HG03280 (cell line): ENCODE measurements at regions not wholly inside any gene's neighbourhood (a gene's known extent, or its start where the extent isn't known, plus 50 kb on each side); places are given as distances from the start of the nearest gene placed in this dataset.
"Not testable (repeated sequence)": the region's sequence is repeated elsewhere in the genome, so short reads cannot be mapped to it uniquely, and the experiment has no call there.

Source experiments
- ATAC-seq: cut with Tn5 transposase; IDR thresholded peaks from one replicate; pipeline ENCODE4 v1.9.1; 2021; ENCODE audit warnings: mild to moderate bottlenecking, moderate library complexity; ENCODE audit not compliant: unreplicated experiment

GRCh38 chr5:99478450-99478849 is 549.6 kb upstream of the CHD1 start:
- not testable (repeated sequence) for ATAC-seq

DNA sequence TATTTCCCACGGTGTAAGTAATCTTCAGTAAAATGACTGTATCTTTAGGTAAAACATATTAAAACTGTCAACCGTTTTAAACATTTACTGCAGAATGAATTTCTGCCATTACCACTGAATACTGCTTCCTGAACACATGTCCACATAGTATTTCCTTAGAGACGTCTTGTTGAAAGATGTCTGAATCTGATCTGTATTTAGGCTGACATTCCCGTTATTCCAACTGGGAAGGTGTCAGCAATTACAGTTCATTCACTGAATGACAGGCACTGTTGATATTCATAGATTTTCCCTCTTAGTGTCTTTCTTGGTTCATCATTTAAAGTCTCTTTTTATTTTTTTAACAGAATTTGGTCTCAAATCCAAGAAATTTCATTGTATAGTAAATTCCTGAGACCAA is 544.5 kb upstream of the CHD1 start:
- ATAC-seq = not testable (repeated sequence)

DNA sequence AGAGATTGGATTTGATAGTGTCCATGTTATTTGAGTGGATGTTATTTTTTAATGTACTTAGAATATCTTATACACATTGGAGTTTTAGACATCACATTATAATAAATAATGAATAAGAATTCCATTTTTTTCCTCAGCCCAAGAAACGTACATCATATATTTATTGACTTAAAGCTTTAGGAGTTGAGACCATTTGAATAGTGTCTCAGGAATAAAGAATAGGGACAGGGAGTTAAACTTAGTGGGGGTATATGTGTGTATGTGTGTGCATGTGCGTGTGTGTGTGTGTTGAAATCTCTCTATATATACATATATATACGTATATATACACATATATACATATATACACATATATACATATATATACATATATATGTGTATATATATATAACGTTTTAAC is 542.9 kb upstream of the CHD1 start:
- not testable (repeated sequence) for ATAC-seq

- ATAC-seq = not testable (repeated sequence)
Measured at GRCh38 chr5:99471178-99471577, 542.4 kb upstream of the CHD1 start.

GRCh38 chr5:99470636-99471035 is 541.8 kb upstream of the CHD1 start:
- not testable (repeated sequence) for ATAC-seq

DNA sequence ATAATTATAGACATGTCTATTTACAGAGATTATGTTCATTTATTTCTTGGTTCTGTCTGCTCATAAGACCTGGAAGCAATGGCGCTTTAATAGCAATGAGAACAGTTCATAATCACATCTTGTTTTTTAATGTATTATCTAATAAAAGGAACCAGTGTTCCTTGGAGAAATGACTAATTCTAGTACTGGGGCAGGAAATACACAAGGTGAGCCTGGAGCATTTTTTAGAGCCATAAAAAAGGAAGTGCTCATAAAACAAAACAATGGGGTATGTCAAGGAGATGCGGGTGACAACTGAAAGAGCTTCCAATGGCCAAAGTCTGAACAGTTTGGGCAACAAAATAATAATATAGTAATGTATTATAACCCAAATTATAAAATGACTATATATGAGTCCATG is 531.9 kb upstream of the CHD1 start:
- ATAC-seq = no peak

GRCh38 chr5:99453196-99453595 is 524.4 kb upstream of the CHD1 start:
- ATAC-seq = no peak

GRCh38 chr5:99449786-99450185 is 521.0 kb upstream of the CHD1 start:
- ATAC-seq = no peak

- ATAC-seq = no peak
Measured at GRCh38 chr5:99445805-99446204, 517.0 kb upstream of the CHD1 start.

- no peak for ATAC-seq
Measured at GRCh38 chr5:99441235-99441634, 512.4 kb upstream of the CHD1 start.

DNA sequence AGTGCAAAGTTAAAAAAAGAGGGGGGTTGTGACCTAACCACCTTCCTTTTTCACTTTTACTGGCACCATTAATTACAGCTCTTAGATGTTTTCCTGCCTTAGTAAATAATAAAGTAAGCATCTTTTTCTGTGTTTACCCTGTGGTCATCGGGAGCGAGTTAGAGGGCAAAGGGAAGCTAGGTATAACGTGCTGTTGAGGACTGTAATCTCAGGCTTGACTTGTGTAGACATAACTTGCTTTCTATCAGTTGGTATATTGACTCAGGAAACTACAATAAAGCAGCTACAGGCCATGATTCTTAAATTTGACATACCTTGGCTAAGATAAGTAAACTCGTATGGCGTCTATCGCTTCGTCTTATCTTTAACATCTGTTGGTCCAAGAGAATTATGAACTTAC is 509.8 kb upstream of the CHD1 start:
- no peak for ATAC-seq

GRCh38 chr5:99437986-99438385 is 509.2 kb upstream of the CHD1 start:
- ATAC-seq = no peak

- ATAC-seq = not testable (repeated sequence)
Measured at GRCh38 chr5:99423396-99423795, 494.6 kb upstream of the CHD1 start.

- ATAC-seq = not testable (repeated sequence)
Measured at GRCh38 chr5:99418640-99419039, 489.8 kb upstream of the CHD1 start.

- ATAC-seq = not testable (repeated sequence)
Measured at GRCh38 chr5:99410386-99410785, 481.6 kb upstream of the CHD1 start.

DNA sequence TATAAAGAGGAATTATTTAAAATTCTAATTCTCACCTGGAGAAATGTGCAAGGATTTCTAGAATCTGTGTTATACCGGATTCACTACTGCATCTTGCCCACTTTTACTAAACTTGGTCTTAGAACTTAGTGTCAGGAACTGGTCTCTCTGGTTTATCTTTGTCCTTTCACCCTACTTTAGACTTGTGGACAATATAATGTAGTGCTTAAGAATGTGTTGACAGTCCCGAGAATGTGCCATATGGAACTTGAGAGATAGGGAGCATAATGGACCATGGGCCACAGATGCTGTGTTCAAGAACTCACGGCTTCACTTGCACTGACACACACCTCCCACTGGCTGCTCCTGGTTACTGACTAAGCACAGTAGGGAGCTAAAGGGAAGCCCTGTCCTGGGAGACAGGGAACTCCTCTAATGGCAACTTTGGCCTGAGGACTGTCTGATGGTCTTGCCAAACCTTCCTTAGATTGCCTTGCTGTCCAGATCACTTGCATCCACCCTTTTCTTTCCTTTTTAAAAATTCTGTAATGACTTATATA is 476.0 kb upstream of the CHD1 start:
- not testable (repeated sequence) for ATAC-seq

DNA sequence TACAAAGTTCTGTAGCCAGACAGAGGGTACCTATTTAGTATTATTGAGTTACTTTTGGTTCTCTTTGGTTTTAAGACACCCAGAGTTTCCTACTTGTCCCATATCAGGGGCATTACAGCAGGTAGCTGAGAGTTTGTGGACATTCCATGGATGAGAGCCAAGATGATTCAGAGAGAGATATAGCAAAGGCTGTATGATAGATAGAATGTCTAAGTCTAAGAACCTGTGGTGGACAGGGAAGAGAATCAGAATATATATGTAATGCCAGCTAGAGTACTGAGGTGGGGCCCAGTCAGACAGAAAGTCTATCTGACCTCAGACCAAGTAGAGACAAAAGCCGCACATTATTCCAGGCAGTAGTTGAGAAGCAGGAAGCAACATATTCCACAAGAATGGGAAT is 471.8 kb upstream of the CHD1 start:
- not testable (repeated sequence) for ATAC-seq

DNA sequence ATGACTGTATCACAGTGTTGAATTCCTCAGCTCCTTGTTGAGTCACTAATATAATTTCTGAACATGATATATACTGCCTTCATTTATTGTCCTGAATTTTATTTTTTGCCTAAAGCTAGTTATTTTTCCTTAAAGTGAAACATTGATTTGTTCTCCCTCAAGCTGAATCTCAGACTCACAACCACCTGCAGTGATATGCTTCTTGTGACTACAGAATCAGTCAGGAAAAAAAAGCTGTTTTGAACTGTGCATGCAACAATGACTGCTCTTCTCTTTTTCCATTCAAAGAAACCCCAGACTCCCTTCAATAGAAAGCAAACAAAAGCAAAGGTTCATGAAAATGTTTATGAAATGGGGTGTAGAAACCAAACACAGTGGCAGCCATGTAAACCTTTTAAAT is 470.2 kb upstream of the CHD1 start:
- no peak for ATAC-seq

- no peak for ATAC-seq
Measured at GRCh38 chr5:99386406-99387077, 457.7 kb upstream of the CHD1 start.

DNA sequence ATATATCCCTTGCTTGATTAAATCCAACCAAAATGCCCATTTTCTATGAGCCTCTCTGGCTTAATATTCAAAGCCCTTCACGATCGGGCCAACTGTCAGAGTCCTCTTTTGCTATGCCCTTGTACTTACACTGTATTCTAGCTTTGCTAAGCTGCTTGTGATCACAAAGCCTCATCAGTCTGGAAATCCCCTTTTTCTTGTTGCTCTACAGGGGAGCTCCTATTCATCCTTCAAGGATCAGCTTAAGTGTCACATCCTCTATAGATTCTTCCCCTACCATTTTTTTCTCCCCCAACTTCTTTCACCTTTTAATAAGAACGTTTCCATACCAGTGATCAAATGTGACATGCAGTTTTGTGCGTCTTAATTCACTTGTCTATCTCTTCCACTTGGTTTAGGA is 450.4 kb upstream of the CHD1 start:
- ATAC-seq = no peak

DNA sequence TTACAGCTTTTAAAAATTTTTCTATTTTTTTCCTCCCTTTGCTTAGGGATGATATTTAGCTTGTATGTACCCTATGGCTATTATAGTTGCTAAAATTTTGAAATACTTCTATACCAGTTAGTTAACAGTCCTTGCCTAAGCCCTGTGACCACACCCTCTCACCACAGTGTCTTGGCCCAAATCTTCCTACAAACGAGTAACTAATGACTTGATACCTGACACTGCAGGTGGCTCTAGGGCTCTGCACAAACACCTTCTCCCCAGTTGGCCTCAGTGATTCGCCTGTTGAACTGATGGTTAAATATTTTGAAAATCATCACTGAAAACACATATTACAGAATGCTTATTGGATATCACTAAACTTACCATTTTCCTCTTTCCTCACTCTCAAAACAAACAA is 449.6 kb upstream of the CHD1 start:
- no peak for ATAC-seq

GRCh38 chr5:99369797-99370593 is 441.2 kb upstream of the CHD1 start:
- no peak for ATAC-seq
